Amniotic epithelial cell (primary cell): ENCODE measurements at regions not wholly inside any gene's neighbourhood (a gene's known extent, or its start where the extent isn't known, plus 50 kb on each side); places are given as distances from the start of the nearest gene placed in this dataset.
A peak's percentile ranks its signal among the peaks of the same experiment; 100 is the strongest.

Experiments
- DNase-seq: peaks from one replicate; pipeline ENCODE4 v3.0.0-alpha.2; 2010; ENCODE audit warnings: low read depth

GRCh38 chr5:166961913-166962312, 1329.5 kb upstream of the WWC1 start:
- DNase-seq, result peak; percentile 74

- DNase-seq, result peak; percentile 85
These were observed 1329.0 kb upstream of the WWC1 start for GRCh38 chr5:166962461-166962860.

GRCh38 chr5:166963596-166963995, 1327.8 kb upstream of the WWC1 start:
- no peak for DNase-seq

GRCh38 chr5:166977911-166978422, 1313.5 kb upstream of the WWC1 start:
- no peak for DNase-seq

- DNase-seq, result peak; percentile 21
These were observed 1312.0 kb upstream of the WWC1 start for GRCh38 chr5:166979307-166979895.

- DNase-seq, result peak; percentile 51
These were observed 1310.8 kb upstream of the WWC1 start for GRCh38 chr5:166980666-166981065.

- DNase-seq, result no peak
These were observed 1309.2 kb upstream of the WWC1 start for GRCh38 chr5:166982226-166982625.

GRCh38 chr5:166991601-166992000, 1299.8 kb upstream of the WWC1 start:
- no peak for DNase-seq

GRCh38 chr5:166992108-166992507, 1299.3 kb upstream of the WWC1 start:
- DNase-seq, result no peak

- DNase-seq, result peak; percentile 91
These were observed 1298.3 kb upstream of the WWC1 start for GRCh38 chr5:166992874-166993722.

- DNase-seq, result no peak
These were observed 1297.2 kb upstream of the WWC1 start for GRCh38 chr5:166994226-166994625.

- no peak for DNase-seq
These were observed 1290.2 kb upstream of the WWC1 start for GRCh38 chr5:167001246-167001645.

- DNase-seq, result peak; percentile 21
These were observed 1282.7 kb upstream of the WWC1 start for GRCh38 chr5:167008705-167009104.

GRCh38 chr5:167011196-167011595, 1280.2 kb upstream of the WWC1 start:
- no peak for DNase-seq

- DNase-seq, result peak; percentile 74
These were observed 1279.1 kb upstream of the WWC1 start for GRCh38 chr5:167012123-167013034.

- DNase-seq, result no peak
These were observed 1276.9 kb upstream of the WWC1 start for GRCh38 chr5:167014401-167015056.

GRCh38 chr5:167020418-167020817, 1271.0 kb upstream of the WWC1 start:
- DNase-seq, result no peak

- DNase-seq, result no peak
These were observed 1262.0 kb upstream of the WWC1 start for GRCh38 chr5:167029488-167029887.

GRCh38 chr5:167030500-167031120, 1260.8 kb upstream of the WWC1 start:
- peak; percentile 32 for DNase-seq

GRCh38 chr5:167036585-167036984, 1254.9 kb upstream of the WWC1 start:
- DNase-seq, result no peak

GRCh38 chr5:167049043-167049663, 1242.3 kb upstream of the WWC1 start:
- peak; percentile 74 for DNase-seq
